ENCODE measurements at regions not wholly inside any gene's neighbourhood (a gene's known extent, or its start where the extent isn't known, plus 50 kb on each side); places are given as distances from the start of the nearest gene placed in this dataset.
A peak's percentile ranks its signal among the peaks of the same experiment; 100 is the strongest.
"Not testable (repeated sequence)": the region's sequence is repeated elsewhere in the genome, so short reads cannot be mapped to it uniquely, and the experiment has no call there.

- H3K4me1 ChIP-seq = peaks cover 0 to 8% (median 2%) of the 10 kb centered on the region in 6 donors
- intact Hi-C loops (cut with DNase I; ENCODE audit: low total_unique reads) = no loop called here
- H3K27me3 ChIP-seq (replicated peaks in 1 of 7) = peaks cover 0 to 14% (median 0%) of the 10 kb centered on the region in 7 donors
- no peak for DNase-seq
- 45 to 55% (median 49%) methylated on average over 5 of the region's 5 CpGs for WGBS, 5 donors
- H3K27ac ChIP-seq = peak overlapping the region in 4 of 8 donors; percentile 28 to 44 (median 37)
- H3K4me3 ChIP-seq = no peak overlapping the region
- no peak for TF ChIP-seq CTCF (IDR thresholded peaks at IDR 0.05 in 8 of 11, conservative IDR thresholded peaks at IDR 0.05 in 3 of 11)
- no peak for TF ChIP-seq POLR2AphosphoS5 (IDR thresholded peaks at IDR 0.05)
- no peak for TF ChIP-seq POLR2A (IDR thresholded peaks at IDR 0.05)
- no peaks in the 10 kb centered on the region for H3K36me3 ChIP-seq
- no peaks in the 10 kb centered on the region for H3K9me3 ChIP-seq
Measured at GRCh38 chr3:39639344-39640236, 169.8 kb upstream of the MYRIP start.

GRCh38 chr3:39641274-39641673 is 168.1 kb upstream of the MYRIP start:
- DNase-seq = no peak
- 65 to 81% (median 79%) methylated on average over 4 of the region's 4 CpGs for WGBS, 5 donors
- intact Hi-C loops (cut with DNase I; ENCODE audit: low total_unique reads) = no loop called here
- Histone ChIP-seq H3K4me1 (peaks cover 0 to 8% (median 2%) of the 10 kb centered on the region in 6 donors), H3K4me3 (no peak overlapping the region), H3K36me3 (no peaks in the 10 kb centered on the region), H3K9me3 (no peaks in the 10 kb centered on the region), H3K27ac (no peak overlapping the region), H3K27me3 (replicated peaks in 1 of 7) (peaks cover 0 to 14% (median 0%) of the 10 kb centered on the region in 7 donors)
- no peak for TF ChIP-seq CTCF (IDR thresholded peaks at IDR 0.05 in 8 of 11, conservative IDR thresholded peaks at IDR 0.05 in 3 of 11)
- TF ChIP-seq POLR2A (IDR thresholded peaks at IDR 0.05) = no peak
- TF ChIP-seq POLR2AphosphoS5 (IDR thresholded peaks at IDR 0.05) = no peak

GRCh38 chr3:39644176-39644575 is 165.2 kb upstream of the MYRIP start:
- Histone ChIP-seq H3K27me3 (replicated peaks in 1 of 7) (peaks cover 0 to 14% (median 0%) of the 10 kb centered on the region in 7 donors), H3K9me3 (peaks cover 0 to 6% (median 0%) of the 10 kb centered on the region in 8 donors), H3K4me1 (peaks cover 0 to 8% (median under 1%) of the 10 kb centered on the region in 6 donors), H3K36me3 (no peaks in the 10 kb centered on the region), H3K27ac (no peak overlapping the region), H3K4me3 (no peak overlapping the region)
- TF ChIP-seq POLR2A (IDR thresholded peaks at IDR 0.05) (no peak), CTCF (IDR thresholded peaks at IDR 0.05 in 8 of 11, conservative IDR thresholded peaks at IDR 0.05 in 3 of 11) (no peak), POLR2AphosphoS5 (IDR thresholded peaks at IDR 0.05) (no peak)
- DNase-seq = no peak
- intact Hi-C loops (cut with DNase I; ENCODE audit: low total_unique reads) = no loop called here
- WGBS, 5 donors = 54 to 79% (median 70%) methylated on average over 4 of the region's 4 CpGs

- intact Hi-C loops (cut with DNase I; ENCODE audit: low total_unique reads); H3K9me3 ChIP-seq; H3K4me1 ChIP-seq; DNase-seq; H3K4me3 ChIP-seq; H3K36me3 ChIP-seq; H3K27me3 ChIP-seq (replicated peaks in 1 of 7); H3K27ac ChIP-seq: not testable (repeated sequence)
- 91 to 94% (median 93%) methylated on average over 15 to 19 of the region's 19 CpGs for WGBS, 5 donors
Measured at GRCh38 chr3:39651256-39651655, 158.2 kb upstream of the MYRIP start.

All from spleen (tissue), 11 donors.